SK-N-SH (cell line): ENCODE measurements at regions not wholly inside any gene's neighbourhood (a gene's known extent, or its start where the extent isn't known, plus 50 kb on each side); places are given as distances from the start of the nearest gene placed in this dataset.

Experiments used
- CTCF ChIA-PET: fragments of 300-600, 350-600 bp; formaldehyde crosslinking; extraction: SDS; loops from one replicate; lab custom pipeline; 2021; lab: Yijun Ruan, JAX
- POLR2A ChIA-PET: fragments of 350-600 bp; sonication (Branson Sonifier 250); formaldehyde crosslinking; extraction: SDS; loops from one replicate; lab custom pipeline; 2020; ENCODE audit warnings: antibody characterized with exemption, inconsistent platforms; lab: Yijun Ruan, JAX
- DNase-seq: peaks from one replicate; pipeline ENCODE4 v3.0.0; 2012
- H2AFZ ChIP-seq: fragments of 200-600 bp; sonication (generic); 2 replicates; pipeline ENCODE4 v1.8.1; 2016; ENCODE audit warnings: antibody characterized with exemption, mild to moderate bottlenecking, low read depth
- H3F3A ChIP-seq: fragments of 200-600 bp; sonication (generic); replicated peaks from 2 replicates; pipeline ENCODE3; 2016; ENCODE audit warnings: antibody characterized with exemption, mild to moderate bottlenecking; ENCODE audit not compliant: insufficient read depth
- H3K27ac ChIP-seq, 2 experiments: fragments of 200-500 bp in 1 of 2; fragments of 200-600 bp in 1 of 2; sonication (Bioruptor generic) in 1 of 2; sonication (generic), shearing (Covaris generic) in 1 of 2; 2 replicates each; pipeline versions ENCODE4 v1.5.1 to v1.6.1; 2014 to 2016; ENCODE audit warnings: low read depth in 2 of 2, inconsistent platforms in 1 of 2, low read length in 1 of 2, mild to moderate bottlenecking in 1 of 2, mixed read lengths in 1 of 2
- H3K27me3 ChIP-seq: fragments of 200-600 bp; sonication (generic), shearing (Covaris generic); 2 replicates; pipeline ENCODE4 v1.6.1; 2016; ENCODE audit warnings: mixed run types; ENCODE audit not compliant: insufficient read depth
- H3K36me3 ChIP-seq, 2 experiments: fragments of 200-500 bp in 1 of 2; fragments of 200-600 bp in 1 of 2; sonication (Bioruptor generic) in 1 of 2; sonication (generic) in 1 of 2; replicated peaks in 1 of 2; 2 replicates each; pipeline versions ENCODE3 to v1.5.1; 2014 to 2016; ENCODE audit warnings: low read length in 1 of 2, mild to moderate bottlenecking in 1 of 2; ENCODE audit not compliant: insufficient read depth in 2 of 2, control insufficient read depth in 1 of 2
- H3K4me1 ChIP-seq, 2 experiments: fragments of 200-500 bp in 1 of 2; fragments of 200-600 bp in 1 of 2; sonication (Bioruptor generic) in 1 of 2; sonication (generic), shearing (Covaris generic) in 1 of 2; 2 replicates each; pipeline versions ENCODE4 v1.5.1 to v1.6.1; 2014 to 2016; ENCODE audit warnings: low read depth in 1 of 2, low read length in 1 of 2, mixed run types in 1 of 2; ENCODE audit not compliant: insufficient read depth in 2 of 2, control insufficient read depth in 1 of 2
- H3K4me2 ChIP-seq: fragments of 200-600 bp; sonication (generic), shearing (Covaris generic); 2 replicates; pipeline ENCODE4 v1.6.1; 2017; ENCODE audit warnings: mixed run types
- H3K4me3 ChIP-seq, 2 experiments: fragments of 200-500 bp in 1 of 2; fragments of 200-600 bp in 1 of 2; sonication (Bioruptor generic) in 1 of 2; sonication (generic), shearing (Covaris generic) in 1 of 2; 2 replicates each; pipeline versions ENCODE4 v1.5.1 to v1.8.1; 2014 to 2016; ENCODE audit warnings: low read depth in 2 of 2, inconsistent platforms in 1 of 2, low read length in 1 of 2, mild to moderate bottlenecking in 1 of 2, mixed read lengths in 1 of 2, moderate library complexity in 1 of 2
- H3K79me2 ChIP-seq: fragments of 200-600 bp; sonication (generic); 2 replicates; pipeline ENCODE4 v1.8.1; 2017; ENCODE audit warnings: mild to moderate bottlenecking; ENCODE audit not compliant: insufficient read depth
- H3K9ac ChIP-seq: fragments of 200-600 bp; sonication (generic); 2 replicates; pipeline ENCODE4 v1.6.1; 2017; ENCODE audit warnings: mixed run types
- H3K9me2 ChIP-seq: fragments of 200-600 bp; sonication (generic); 2 replicates; pipeline ENCODE4 v1.6.1; 2017; ENCODE audit warnings: mixed run types
- H3K9me3 ChIP-seq: fragments of 200-600 bp; sonication (generic); 2 replicates; pipeline ENCODE4 v1.6.1; 2017; ENCODE audit warnings: mixed run types, mild to moderate bottlenecking, moderate library complexity
- H4K20me1 ChIP-seq: fragments of 200-600 bp; sonication (generic); 2 replicates; pipeline ENCODE4 v1.6.1; 2017; ENCODE audit warnings: mild to moderate bottlenecking, mixed run types; ENCODE audit not compliant: insufficient read depth
- CHD2 ChIP-seq: fragments of 150-350 bp; IDR thresholded peaks from 2 replicates; pipeline ENCODE4 v1.6.1; 2018; ENCODE audit warnings: low read length; ENCODE audit not compliant: partially characterized antibody
- EP300 ChIP-seq, 2 experiments: IDR thresholded peaks; 2 replicates each; pipeline versions ENCODE4 v1.4.0 to v1.6.1; 2012; ENCODE audit warnings: borderline replicate concordance in 1 of 2, low read depth in 1 of 2, low read length in 1 of 2
- FOXM1 ChIP-seq: IDR thresholded peaks from 2 replicates; pipeline ENCODE4 v1.4.0; 2012; ENCODE audit warnings: low read depth, mild to moderate bottlenecking
- MAX ChIP-seq: IDR thresholded peaks from 2 replicates; pipeline ENCODE4 v1.4.0; 2012; ENCODE audit warnings: low read depth
- MXI1 ChIP-seq: IDR thresholded peaks from 2 replicates; pipeline ENCODE4 v1.6.1; 2012; ENCODE audit warnings: mild to moderate bottlenecking, low read depth, low read length, improper control_type of control experiment
- POLR2AphosphoS5 ChIP-seq: IDR thresholded peaks from 2 replicates; pipeline ENCODE4 v1.6.1; 2012; ENCODE audit warnings: low read depth, low read length
- RAD21 ChIP-seq: IDR thresholded peaks from 2 replicates; pipeline ENCODE4 v1.6.1; 2012; ENCODE audit warnings: mild to moderate bottlenecking, low read length
- RCOR1 ChIP-seq: fragments of 150-350 bp; IDR thresholded peaks from 2 replicates; pipeline ENCODE4 v1.6.1; 2017; ENCODE audit warnings: antibody characterized with exemption, low read length
- RFX5 ChIP-seq: IDR thresholded peaks from 2 replicates; pipeline ENCODE4 v1.6.1; 2012; ENCODE audit warnings: mild to moderate bottlenecking, improper control_type of control experiment, low read length
- RXRA ChIP-seq: IDR thresholded peaks from 2 replicates; pipeline ENCODE4 v1.4.0; 2012; ENCODE audit warnings: low read depth, mild to moderate bottlenecking, borderline replicate concordance
- TAF1 ChIP-seq: IDR thresholded peaks from 2 replicates; pipeline ENCODE4 v1.6.1; 2012; ENCODE audit warnings: low read depth, mild to moderate bottlenecking, low read length, moderate library complexity, borderline replicate concordance
- TCF12 ChIP-seq: IDR thresholded peaks from 2 replicates; pipeline ENCODE4 v1.4.0; 2012
- YY1 ChIP-seq: IDR thresholded peaks from 2 replicates; pipeline ENCODE4 v1.4.0; 2012; ENCODE audit warnings: low read depth, mild to moderate bottlenecking
- WGBS: methylation state at CpG from one replicate; pipeline ENCODE4 v1.1.6; 2017; ENCODE audit warnings: low lambda C conversion rate; 5-methylcytosine and 5-hydroxymethylcytosine counted together
- TF ChIP-seq, protein P1 (sequence below): IDR thresholded peaks from 2 replicates; pipeline ENCODE4 v1.6.1; 2012; ENCODE audit warnings: mild to moderate bottlenecking, low read depth, low read length, moderate library complexity
- TF ChIP-seq, protein P2 (sequence below): fragments of 200-600 bp; sonication (generic); IDR thresholded peaks from 2 replicates; pipeline ENCODE4 v1.6.1; 2017; ENCODE audit warnings: antibody characterized with exemption, mild to moderate bottlenecking, moderate library complexity
- TF ChIP-seq, protein P3 (sequence below): fragments of 150-350 bp; IDR thresholded peaks from 2 replicates; pipeline ENCODE4 v1.6.1; 2017; ENCODE audit warnings: antibody characterized with exemption, low read length, low read depth, borderline replicate concordance
- TF ChIP-seq, protein P4 (sequence below): fragments of 150-350 bp; IDR thresholded peaks from 2 replicates; pipeline ENCODE4 v1.6.1; 2016; ENCODE audit warnings: mild to moderate bottlenecking, low read depth, low read length

GRCh38 chrX:148229801-148230303 lies 248.7 kb downstream of the FMR1NB start:
- no peaks in the 10 kb centered on the region for H3K36me3 ChIP-seq
- ChIA-PET CTCF (interaction anchor here (1.1 kb wide), 1 partner anchor 17 kb away, joined by 3 read pairs; no protein-coding TSS in a partner anchor), POLR2A (interaction anchor here (0.6 kb wide), 1 partner anchor 25 kb away, joined by 3 read pairs; no protein-coding TSS in a partner anchor)
- no peaks in the 10 kb centered on the region for H3K9me2 ChIP-seq
- H3K9me3 ChIP-seq, result no peaks in the 10 kb centered on the region
- no peak for TF ChIP-seq MAX
- TF ChIP-seq RXRA, result no peak
- H2AFZ ChIP-seq, result no peak overlapping the region
- no peaks in the 10 kb centered on the region for H3K79me2 ChIP-seq
- H3K4me2 ChIP-seq, result no peak overlapping the region
- no peaks in the 10 kb centered on the region for H3K27me3 ChIP-seq
- no peak for DNase-seq
- H4K20me1 ChIP-seq, result no peaks in the 10 kb centered on the region
- H3K27ac ChIP-seq, result no peak overlapping the region
- H3K4me3 ChIP-seq, result no peak overlapping the region
- 0% methylated on average over 1 of the region's 1 CpG for WGBS
- no peak overlapping the region for H3K9ac ChIP-seq
- H3F3A ChIP-seq, result no peaks in the 10 kb centered on the region
- H3K4me1 ChIP-seq, result no peaks in the 10 kb centered on the region

DNA sequence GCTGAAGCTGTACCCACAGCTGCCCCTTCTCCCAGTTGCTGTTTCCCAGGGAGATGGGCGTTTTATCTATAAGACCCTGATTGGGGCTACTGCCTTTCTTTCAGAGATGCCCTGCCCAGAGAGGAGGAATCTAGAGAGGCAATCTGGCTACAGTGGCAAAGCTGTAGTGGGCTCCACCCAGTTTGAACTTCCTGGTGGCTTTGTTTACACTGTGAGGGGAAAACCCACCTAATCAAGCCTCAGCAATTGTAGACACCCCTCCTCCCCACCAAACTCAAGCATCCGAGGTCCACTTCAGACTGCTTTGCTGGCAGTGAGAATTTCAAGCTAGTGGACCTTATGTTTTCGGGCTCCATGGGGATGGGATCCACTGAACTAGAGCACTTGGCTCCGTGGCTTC lies 240.4 kb upstream of the AFF2 start:
- DNase-seq, result no peak
- WGBS, result 0% methylated on average over 4 of the region's 4 CpGs
- POLR2A ChIA-PET, result no interaction called here
- no peaks in the 10 kb centered on the region for H3K36me3 ChIP-seq
- H2AFZ ChIP-seq, result no peak overlapping the region
- no peak overlapping the region for H3K27ac ChIP-seq
- no peaks in the 10 kb centered on the region for H3K27me3 ChIP-seq
- no peaks in the 10 kb centered on the region for H3K4me1 ChIP-seq
- no peak overlapping the region for H3K9ac ChIP-seq
- no peaks in the 10 kb centered on the region for H3K79me2 ChIP-seq
- H3K9me3 ChIP-seq, result no peaks in the 10 kb centered on the region
- H3K9me2 ChIP-seq, result no peaks in the 10 kb centered on the region
- H3F3A ChIP-seq, result no peaks in the 10 kb centered on the region
- CTCF ChIA-PET, result no interaction called here
- TF ChIP-seq TAF1 (no peak), YY1 (no peak), RAD21 (no peak), RXRA (no peak), FOXM1 (no peak), TCF12 (no peak), POLR2AphosphoS5 (no peak), CHD2 (no peak), RCOR1 (no peak), EP300 (IDR thresholded peaks at IDR 0.05; ENCODE audit: borderline replicate concordance in 1 of 2, low read depth in 1 of 2, low read length in 1 of 2) (no peak), RFX5 (no peak), MXI1 (no peak)
- TF ChIP-seq, protein P1, sequence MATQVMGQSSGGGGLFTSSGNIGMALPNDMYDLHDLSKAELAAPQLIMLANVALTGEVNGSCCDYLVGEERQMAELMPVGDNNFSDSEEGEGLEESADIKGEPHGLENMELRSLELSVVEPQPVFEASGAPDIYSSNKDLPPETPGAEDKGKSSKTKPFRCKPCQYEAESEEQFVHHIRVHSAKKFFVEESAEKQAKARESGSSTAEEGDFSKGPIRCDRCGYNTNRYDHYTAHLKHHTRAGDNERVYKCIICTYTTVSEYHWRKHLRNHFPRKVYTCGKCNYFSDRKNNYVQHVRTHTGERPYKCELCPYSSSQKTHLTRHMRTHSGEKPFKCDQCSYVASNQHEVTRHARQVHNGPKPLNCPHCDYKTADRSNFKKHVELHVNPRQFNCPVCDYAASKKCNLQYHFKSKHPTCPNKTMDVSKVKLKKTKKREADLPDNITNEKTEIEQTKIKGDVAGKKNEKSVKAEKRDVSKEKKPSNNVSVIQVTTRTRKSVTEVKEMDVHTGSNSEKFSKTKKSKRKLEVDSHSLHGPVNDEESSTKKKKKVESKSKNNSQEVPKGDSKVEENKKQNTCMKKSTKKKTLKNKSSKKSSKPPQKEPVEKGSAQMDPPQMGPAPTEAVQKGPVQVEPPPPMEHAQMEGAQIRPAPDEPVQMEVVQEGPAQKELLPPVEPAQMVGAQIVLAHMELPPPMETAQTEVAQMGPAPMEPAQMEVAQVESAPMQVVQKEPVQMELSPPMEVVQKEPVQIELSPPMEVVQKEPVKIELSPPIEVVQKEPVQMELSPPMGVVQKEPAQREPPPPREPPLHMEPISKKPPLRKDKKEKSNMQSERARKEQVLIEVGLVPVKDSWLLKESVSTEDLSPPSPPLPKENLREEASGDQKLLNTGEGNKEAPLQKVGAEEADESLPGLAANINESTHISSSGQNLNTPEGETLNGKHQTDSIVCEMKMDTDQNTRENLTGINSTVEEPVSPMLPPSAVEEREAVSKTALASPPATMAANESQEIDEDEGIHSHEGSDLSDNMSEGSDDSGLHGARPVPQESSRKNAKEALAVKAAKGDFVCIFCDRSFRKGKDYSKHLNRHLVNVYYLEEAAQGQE, result no peak
- TF ChIP-seq, protein P2, sequence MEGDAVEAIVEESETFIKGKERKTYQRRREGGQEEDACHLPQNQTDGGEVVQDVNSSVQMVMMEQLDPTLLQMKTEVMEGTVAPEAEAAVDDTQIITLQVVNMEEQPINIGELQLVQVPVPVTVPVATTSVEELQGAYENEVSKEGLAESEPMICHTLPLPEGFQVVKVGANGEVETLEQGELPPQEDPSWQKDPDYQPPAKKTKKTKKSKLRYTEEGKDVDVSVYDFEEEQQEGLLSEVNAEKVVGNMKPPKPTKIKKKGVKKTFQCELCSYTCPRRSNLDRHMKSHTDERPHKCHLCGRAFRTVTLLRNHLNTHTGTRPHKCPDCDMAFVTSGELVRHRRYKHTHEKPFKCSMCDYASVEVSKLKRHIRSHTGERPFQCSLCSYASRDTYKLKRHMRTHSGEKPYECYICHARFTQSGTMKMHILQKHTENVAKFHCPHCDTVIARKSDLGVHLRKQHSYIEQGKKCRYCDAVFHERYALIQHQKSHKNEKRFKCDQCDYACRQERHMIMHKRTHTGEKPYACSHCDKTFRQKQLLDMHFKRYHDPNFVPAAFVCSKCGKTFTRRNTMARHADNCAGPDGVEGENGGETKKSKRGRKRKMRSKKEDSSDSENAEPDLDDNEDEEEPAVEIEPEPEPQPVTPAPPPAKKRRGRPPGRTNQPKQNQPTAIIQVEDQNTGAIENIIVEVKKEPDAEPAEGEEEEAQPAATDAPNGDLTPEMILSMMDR, result no peak
- TF ChIP-seq, protein P3, sequence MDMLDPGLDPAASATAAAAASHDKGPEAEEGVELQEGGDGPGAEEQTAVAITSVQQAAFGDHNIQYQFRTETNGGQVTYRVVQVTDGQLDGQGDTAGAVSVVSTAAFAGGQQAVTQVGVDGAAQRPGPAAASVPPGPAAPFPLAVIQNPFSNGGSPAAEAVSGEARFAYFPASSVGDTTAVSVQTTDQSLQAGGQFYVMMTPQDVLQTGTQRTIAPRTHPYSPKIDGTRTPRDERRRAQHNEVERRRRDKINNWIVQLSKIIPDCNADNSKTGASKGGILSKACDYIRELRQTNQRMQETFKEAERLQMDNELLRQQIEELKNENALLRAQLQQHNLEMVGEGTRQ, result no peak
- TF ChIP-seq, protein P4, sequence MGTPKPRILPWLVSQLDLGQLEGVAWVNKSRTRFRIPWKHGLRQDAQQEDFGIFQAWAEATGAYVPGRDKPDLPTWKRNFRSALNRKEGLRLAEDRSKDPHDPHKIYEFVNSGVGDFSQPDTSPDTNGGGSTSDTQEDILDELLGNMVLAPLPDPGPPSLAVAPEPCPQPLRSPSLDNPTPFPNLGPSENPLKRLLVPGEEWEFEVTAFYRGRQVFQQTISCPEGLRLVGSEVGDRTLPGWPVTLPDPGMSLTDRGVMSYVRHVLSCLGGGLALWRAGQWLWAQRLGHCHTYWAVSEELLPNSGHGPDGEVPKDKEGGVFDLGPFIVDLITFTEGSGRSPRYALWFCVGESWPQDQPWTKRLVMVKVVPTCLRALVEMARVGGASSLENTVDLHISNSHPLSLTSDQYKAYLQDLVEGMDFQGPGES, result no peak
- H4K20me1 ChIP-seq, result no peaks in the 10 kb centered on the region
- H3K4me3 ChIP-seq, result no peak overlapping the region
- no peak overlapping the region for H3K4me2 ChIP-seq
